K562 (cell line): ENCODE measurements at regions not wholly inside any gene's neighbourhood (a gene's known extent, or its start where the extent isn't known, plus 50 kb on each side); places are given as distances from the start of the nearest gene placed in this dataset.

Source experiments
- ATAC-seq: fragments of 200-7000 bp; cut with Tn5 transposase; 3 replicates; pipeline ENCODE4 v1.9.1; 2020; ENCODE audit warnings: moderate library complexity
- BruUV-seq: library from RNA; stranded (reverse); fragments of 400-500 nt; replicated peaks from 2 replicates; lab custom pipeline; 2021; lab: Mats Ljungman, UMichigan
- CTCF ChIA-PET: fragments of 300-600 bp; formaldehyde crosslinking; extraction: SDS; loops from one replicate; lab custom pipeline; 2021; ENCODE audit warnings: low intra/inter-chr PET ratio; lab: Yijun Ruan, JAX
- POLR2A ChIA-PET: fragments of 300-600, 350-650 bp; sonication (Branson Sonifier 250); formaldehyde crosslinking; extraction: SDS; loops from one replicate; lab custom pipeline; 2021; ENCODE audit warnings: antibody characterized with exemption, inconsistent platforms; lab: Yijun Ruan, JAX
- DNase-seq, 4 experiments: peaks; one replicate each; pipeline versions ENCODE4 v3.0.0 to v3.0.0-alpha.2; 2011 to 2018; ENCODE audit warnings: low spot score in 3 of 4, mixed read lengths in 3 of 4; ENCODE audit errors: extremely low read depth in 1 of 4
- FAIRE-seq: peaks from 2 replicates; lab custom pipeline; 2011; peaks lifted over from hg19 to GRCh38; lab: Jason Lieb, UNC
- H2AFZ ChIP-seq: 2 replicates; pipeline ENCODE4 v1.6.0; 2011; ENCODE audit warnings: low read depth, low read length, control low read depth, inconsistent platforms
- H3K27ac ChIP-seq: fragments of 200-600 bp; 3 replicates; pipeline ENCODE4 v1.8.0; 2011; ENCODE audit warnings: low read depth, mild to moderate bottlenecking, control low read depth, inconsistent platforms, low read length, moderate library complexity, mixed read lengths; ENCODE audit errors: extremely low read depth
- H3K27me3 ChIP-seq, 2 experiments: fragments of 300-600 bp in 1 of 2; 2 replicates in 1 of 2; 3 replicates in 1 of 2; pipeline versions ENCODE4 v1.6.0 to v1.8.0; 2011; ENCODE audit warnings: inconsistent platforms in 2 of 2, low read length in 2 of 2, mild to moderate bottlenecking in 1 of 2, mixed read lengths in 1 of 2, moderate library complexity in 1 of 2; ENCODE audit not compliant: control insufficient read depth in 2 of 2, insufficient read depth in 2 of 2
- H3K36me3 ChIP-seq: fragments of 300-600 bp; 3 replicates; pipeline ENCODE4 v1.8.0; 2011; ENCODE audit warnings: mild to moderate bottlenecking, low read length, inconsistent platforms; ENCODE audit not compliant: control insufficient read depth, insufficient read depth
- H3K4me1 ChIP-seq, 2 experiments: fragments of 200-600 bp in 1 of 2; replicated peaks in 1 of 2; 2 replicates in 1 of 2; 3 replicates in 1 of 2; pipeline versions ENCODE4 v1.5.1 to v1.8.0; 2011; ENCODE audit warnings: inconsistent platforms in 2 of 2, low read length in 2 of 2, mild to moderate bottlenecking in 1 of 2, mixed read lengths in 1 of 2, moderate library complexity in 1 of 2; ENCODE audit not compliant: control insufficient read depth in 2 of 2, insufficient read depth in 2 of 2
- H3K4me2 ChIP-seq: 2 replicates; pipeline ENCODE4 v1.6.1; 2011; ENCODE audit warnings: low read length, control low read depth, inconsistent platforms, mixed read lengths; ENCODE audit not compliant: insufficient read depth
- H3K4me3 ChIP-seq: fragments of 200-600 bp; sonication (generic), shearing (Covaris generic); 2 replicates; pipeline ENCODE4 v1.5.1; 2016; ENCODE audit warnings: control low read depth, inconsistent platforms
- H3K79me2 ChIP-seq: fragments of 200-600 bp; 3 replicates; pipeline ENCODE4 v1.8.0; 2011; ENCODE audit warnings: low read length, inconsistent platforms; ENCODE audit not compliant: control insufficient read depth, insufficient read depth
- H3K9ac ChIP-seq, 2 experiments: 2 replicates each; pipeline versions ENCODE4 v1.6.0 to v1.6.1; 2011; ENCODE audit warnings: low read depth in 2 of 2, low read length in 2 of 2, control low read depth in 1 of 2, inconsistent platforms in 1 of 2, mild to moderate bottlenecking in 1 of 2, mixed read lengths in 1 of 2; ENCODE audit not compliant: insufficient read depth in 1 of 2
- H3K9me1 ChIP-seq: one replicate; pipeline ENCODE4 v1.6.0; 2011; ENCODE audit warnings: inconsistent platforms, mild to moderate bottlenecking, low read length, moderate library complexity; ENCODE audit not compliant: control insufficient read depth, insufficient read depth
- H3K9me3 ChIP-seq: replicated peaks from 2 replicates; pipeline ENCODE4 v1.5.1; 2011; ENCODE audit warnings: low read depth, low read length, inconsistent platforms; ENCODE audit not compliant: control insufficient read depth, insufficient read depth
- H4K20me1 ChIP-seq: replicated peaks from 2 replicates; pipeline ENCODE4 v1.6.1; 2011; ENCODE audit warnings: low read length, inconsistent platforms, mixed read lengths; ENCODE audit not compliant: control insufficient read depth, insufficient read depth
- BRD4 ChIP-seq: fragments of 200-600 bp; sonication (generic); IDR thresholded peaks from 2 replicates; pipeline ENCODE4 v1.6.1; 2017; ENCODE audit warnings: inconsistent platforms
- MLLT1 ChIP-seq, 2 experiments: fragments of 450-650 bp; IDR thresholded peaks; 2 replicates each; pipeline ENCODE4 v1.6.1; 2016
- NKRF ChIP-seq: fragments of 450-650 bp; IDR thresholded peaks from 2 replicates; pipeline ENCODE4 v1.6.1; 2016; ENCODE audit warnings: borderline replicate concordance
- NR3C1 ChIP-seq: sonication (generic); formaldehyde crosslinking; IDR thresholded peaks from 2 replicates; pipeline ENCODE4 v1.8.1; 2022; ENCODE audit warnings: missing genetic modification reagents
- POLR2AphosphoS2 ChIP-seq: IDR thresholded peaks from 2 replicates; pipeline ENCODE4 v1.6.1; 2012; ENCODE audit warnings: low read length, improper control_type of control experiment
- SAFB2 ChIP-seq: fragments of 200-400 bp; formaldehyde crosslinking; IDR thresholded peaks from 2 replicates; pipeline ENCODE4 v1.6.1; 2018; ENCODE audit warnings: borderline replicate concordance, low read length, low read depth, moderate library complexity; ENCODE audit not compliant: severe bottlenecking
- TCF15 ChIP-seq: fragments of 250-450 bp; sonication (Bioruptor Pico); IDR thresholded peaks from 2 replicates; pipeline ENCODE4 v1.8.0; 2022; ENCODE audit warnings: moderate library complexity, mild to moderate bottlenecking, inconsistent platforms
- ZMIZ1 ChIP-seq, 2 experiments: fragments of 150-350 bp in 1 of 2; IDR thresholded peaks; 2 replicates each; pipeline ENCODE4 v1.6.1; 2012 to 2016; ENCODE audit warnings: low read depth in 2 of 2, low read length in 2 of 2, mild to moderate bottlenecking in 1 of 2, moderate library complexity in 1 of 2
- ZNF133 ChIP-seq: fragments of 250-450 bp; sonication (Bioruptor Pico); IDR thresholded peaks from 2 replicates; pipeline ENCODE4 v1.4.0; 2020; ENCODE audit warnings: mild to moderate bottlenecking
- WGBS: fragments of 100-300 bp; shearing (Covaris generic); methylation state at CpG from one replicate; pipeline ENCODE4 v1.1.6; 2016; ENCODE audit warnings: low coverage, mixed read lengths; ENCODE audit not compliant: insufficient coverage; ENCODE audit errors: missing lambda C conversion rate; 5-methylcytosine and 5-hydroxymethylcytosine counted together
- in situ Hi-C: fragments of 300-500 bp; cut with MboI; formaldehyde crosslinking; loops from 4 replicates; pipeline ENCODE4 v1.15.0; 2018; ENCODE audit warnings: inconsistent platforms, mixed read lengths
- intact Hi-C: fragments of 100-400 bp; cut with micrococcal nuclease; formaldehyde crosslinking; loops from 2 replicates; pipeline ENCODE4 v1.14.2; 2022

GRCh38 chr9:120330031-120330430, 249.9 kb downstream of the CDK5RAP2 start:
- no peak overlapping the region for H3K9ac ChIP-seq
- in situ Hi-C loops (no loop called here), intact Hi-C loops (no loop called here)
- POLR2A ChIA-PET, result no interaction called here
- H3K27ac ChIP-seq, result no peak overlapping the region
- no peak overlapping the region for H2AFZ ChIP-seq
- no peak overlapping the region for H3K4me3 ChIP-seq
- CTCF ChIA-PET, result no interaction called here
- H3K27me3 ChIP-seq, result peaks cover 0 to 4% of the 10 kb centered on the region in 2 experiments; a peak in 1 of 5 replicates
- no peak overlapping the region for H3K4me2 ChIP-seq
- WGBS, result 0% methylated on average over 2 of the region's 2 CpGs
- FAIRE-seq (no peak), ATAC-seq (no peak), DNase-seq (no peak)
- no peaks in the 10 kb centered on the region for H3K4me1 ChIP-seq
- TF ChIP-seq NR3C1 (CRISPR knock-in tag) (no peak), BRD4 (no peak), NKRF (no peak), MLLT1 (IDR thresholded peaks at IDR 0.05) (no peak), TCF15 (CRISPR knock-in tag) (no peak), ZNF133 (CRISPR knock-in tag) (no peak), POLR2AphosphoS2 (no peak), ZMIZ1 (IDR thresholded peaks at IDR 0.05; ENCODE audit: low read depth in 2 of 2, low read length in 2 of 2) (no peak), SAFB2 (no peak)
- H4K20me1 ChIP-seq, result no peaks in the 10 kb centered on the region
- BruUV-seq, result no TSS peak
- H3K79me2 ChIP-seq, result no peaks in the 10 kb centered on the region
- H3K36me3 ChIP-seq, result no peaks in the 10 kb centered on the region
- H3K9me1 ChIP-seq, result no peaks in the 10 kb centered on the region
- H3K9me3 ChIP-seq, result no peaks in the 10 kb centered on the region
